Hematopoietic multipotent progenitor cell treated with erythropoietin and hydrocortisone succinate and interleukin-3 and kit ligand, for 15 days (in vitro differentiated cells): ENCODE measurements at regions not wholly inside any gene's neighbourhood (a gene's known extent, or its start where the extent isn't known, plus 50 kb on each side); places are given as distances from the start of the nearest gene placed in this dataset.
A peak's percentile ranks its signal among the peaks of the same experiment; 100 is the strongest.

Experiments
- DNase-seq: peaks from one replicate; pipeline ENCODE4 v3.0.0-alpha.2; 2015; ENCODE audit warnings: low spot score

GRCh38 chr11:116250155-116250554 is 522.6 kb downstream of the BUD13 start:
- no peak for DNase-seq

- no peak for DNase-seq
Observed at GRCh38 chr11:116249561-116249960, 523.2 kb downstream of the BUD13 start.

- no peak for DNase-seq
Observed at GRCh38 chr11:116244889-116245288, 527.9 kb downstream of the BUD13 start.

GRCh38 chr11:116244439-116244838 is 528.3 kb downstream of the BUD13 start:
- DNase-seq: no peak

- no peak for DNase-seq
Observed at GRCh38 chr11:116243991-116244390, 528.8 kb downstream of the BUD13 start.

DNA sequence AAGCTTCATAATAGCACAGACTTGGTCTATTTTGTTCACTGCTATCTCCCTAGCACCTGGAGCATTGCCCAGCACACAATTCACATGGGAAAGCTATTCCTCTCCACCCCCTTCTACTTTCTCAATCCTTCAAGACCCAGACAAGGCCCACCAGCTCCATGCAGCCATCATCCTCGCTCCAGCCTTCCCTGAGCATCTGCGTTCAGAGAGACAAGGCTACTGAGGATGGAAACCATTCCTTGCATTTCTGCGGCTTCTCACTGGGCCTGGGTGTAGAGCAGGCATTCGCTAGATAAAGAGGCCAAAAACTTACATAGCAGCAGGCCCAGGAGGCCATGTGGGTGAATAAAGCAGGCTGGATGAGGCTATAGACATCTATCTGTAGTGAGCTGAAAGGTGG is 530.8 kb downstream of the BUD13 start:
- DNase-seq: no peak

- no peak for DNase-seq
Observed at GRCh38 chr11:116240710-116241109, 532.1 kb downstream of the BUD13 start.

DNA sequence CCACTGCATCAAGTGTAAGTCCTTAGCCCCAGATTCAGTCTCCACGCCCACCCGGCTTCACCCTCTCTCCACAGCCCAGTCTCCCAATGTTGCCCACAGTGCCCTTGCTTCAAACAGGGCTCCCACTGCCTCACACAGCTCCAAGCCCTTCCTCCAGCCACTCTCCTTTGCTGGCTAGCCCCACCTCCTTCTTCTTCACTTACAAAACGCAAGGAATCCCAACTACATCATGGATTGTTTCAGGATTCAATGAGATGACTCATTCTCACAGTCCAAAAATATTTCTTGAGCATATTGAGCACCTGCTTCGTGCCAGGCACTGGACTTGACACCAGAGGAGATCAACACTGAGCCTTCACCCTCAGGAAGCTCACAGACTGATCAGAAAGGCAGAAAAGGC is 533.5 kb downstream of the BUD13 start:
- no peak for DNase-seq

DNA sequence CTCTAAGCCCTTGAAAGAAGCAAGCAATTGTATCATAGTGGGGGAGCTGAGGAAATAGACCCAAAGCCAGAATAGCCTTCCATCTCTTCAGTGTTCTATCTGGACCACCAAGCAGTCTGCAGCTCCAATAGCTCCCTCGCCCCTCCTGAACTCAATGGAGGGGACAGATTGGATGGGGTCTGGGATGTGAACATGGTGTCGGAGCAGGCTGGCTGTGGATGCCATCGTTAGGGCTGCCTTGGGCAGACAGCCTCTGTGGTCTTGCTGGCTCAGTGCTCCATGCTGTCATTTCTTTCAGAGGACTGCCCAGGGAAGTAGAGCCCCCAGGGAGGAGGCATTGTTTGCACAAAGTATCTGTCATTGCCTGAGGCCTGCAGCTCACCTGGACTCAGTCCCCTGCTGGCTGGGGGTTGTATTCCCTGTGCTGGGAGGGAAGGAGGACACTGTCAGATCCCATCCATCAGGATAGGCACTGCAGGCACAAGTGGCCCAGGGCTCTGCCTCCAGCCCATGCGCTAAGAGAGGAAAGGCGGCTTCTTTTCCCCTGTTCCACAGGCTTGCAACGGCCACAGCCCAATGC is 537.7 kb downstream of the BUD13 start:
- DNase-seq: no peak

DNA sequence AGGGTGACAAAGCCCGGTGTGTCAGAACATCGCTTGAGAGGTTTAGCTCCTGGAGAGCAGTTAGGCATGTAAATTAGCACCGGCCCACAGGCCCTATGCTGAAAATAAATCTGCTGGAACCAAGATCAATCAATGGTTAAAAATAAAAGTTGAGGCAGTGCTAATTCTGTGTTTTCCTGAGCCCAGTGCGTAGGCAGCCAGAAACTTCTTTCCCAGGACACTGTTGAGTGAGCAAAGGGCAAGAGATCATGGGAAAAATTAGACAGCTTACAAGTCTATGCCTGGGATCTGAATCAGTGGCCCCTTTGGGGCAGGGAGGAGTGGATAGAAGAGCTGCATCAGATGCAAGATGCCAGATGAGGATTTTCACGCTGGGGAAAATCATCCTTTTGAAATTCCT is 539.2 kb downstream of the BUD13 start:
- no peak for DNase-seq

GRCh38 chr11:116232364-116232828 is 540.4 kb downstream of the BUD13 start:
- DNase-seq: no peak

DNA sequence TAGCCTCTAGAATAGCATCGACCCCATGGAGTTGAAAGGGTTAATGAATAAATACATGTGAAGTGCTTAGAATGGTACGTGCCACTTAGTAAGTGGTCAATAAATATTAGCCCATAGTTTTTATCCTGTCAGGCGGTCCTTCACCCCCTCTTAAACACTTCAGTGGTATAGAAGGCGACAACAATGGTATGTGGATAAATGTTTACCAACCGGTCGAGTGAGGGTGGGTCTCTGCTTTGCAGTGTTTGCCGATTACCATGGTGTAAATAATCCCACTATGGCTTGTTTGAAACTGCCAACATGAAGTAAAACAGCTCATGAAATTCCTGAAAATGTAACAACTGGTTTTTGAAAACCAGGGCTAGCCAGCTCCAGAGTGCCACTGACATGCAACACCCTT is 541.2 kb downstream of the BUD13 start:
- DNase-seq: no peak

GRCh38 chr11:116230438-116230837 is 542.3 kb downstream of the BUD13 start:
- no peak for DNase-seq

DNA sequence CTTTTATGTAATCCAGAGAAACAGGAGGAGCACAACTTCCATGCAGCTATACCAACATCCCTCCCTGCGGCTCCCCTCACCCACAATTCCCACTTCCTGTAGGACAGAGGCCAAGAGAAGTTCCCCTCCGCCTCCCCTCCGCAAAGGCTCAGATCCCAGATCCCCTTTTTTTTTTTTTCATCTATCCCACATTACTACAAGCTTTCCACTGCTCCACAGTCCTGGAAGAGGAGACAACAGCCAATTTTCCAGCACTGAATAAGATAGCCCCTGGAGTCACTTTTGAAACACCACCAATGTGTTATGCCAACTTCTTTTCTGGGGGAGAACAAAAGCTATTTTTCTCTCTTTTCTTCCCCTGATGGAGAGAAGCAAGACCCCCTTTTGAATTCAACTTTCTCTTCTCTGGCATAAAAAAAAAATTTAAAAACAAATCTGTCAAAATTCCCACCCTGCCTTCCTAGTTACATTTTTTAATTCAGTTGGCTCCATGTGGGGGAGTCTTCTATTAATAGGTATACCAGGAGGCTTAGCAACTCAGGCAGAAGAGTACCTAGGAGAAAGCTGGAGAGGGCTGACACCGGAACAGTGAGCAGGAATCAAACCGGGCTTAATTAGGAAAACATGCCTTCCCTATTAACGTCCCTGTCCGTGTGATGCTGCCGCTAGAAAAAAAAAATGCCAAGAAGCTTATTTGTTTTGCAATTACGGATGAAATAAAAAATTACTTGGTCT is 543.4 kb downstream of the BUD13 start:
- DNase-seq: no peak

GRCh38 chr11:116226731-116227130 is 546.1 kb downstream of the BUD13 start:
- DNase-seq: no peak

DNA sequence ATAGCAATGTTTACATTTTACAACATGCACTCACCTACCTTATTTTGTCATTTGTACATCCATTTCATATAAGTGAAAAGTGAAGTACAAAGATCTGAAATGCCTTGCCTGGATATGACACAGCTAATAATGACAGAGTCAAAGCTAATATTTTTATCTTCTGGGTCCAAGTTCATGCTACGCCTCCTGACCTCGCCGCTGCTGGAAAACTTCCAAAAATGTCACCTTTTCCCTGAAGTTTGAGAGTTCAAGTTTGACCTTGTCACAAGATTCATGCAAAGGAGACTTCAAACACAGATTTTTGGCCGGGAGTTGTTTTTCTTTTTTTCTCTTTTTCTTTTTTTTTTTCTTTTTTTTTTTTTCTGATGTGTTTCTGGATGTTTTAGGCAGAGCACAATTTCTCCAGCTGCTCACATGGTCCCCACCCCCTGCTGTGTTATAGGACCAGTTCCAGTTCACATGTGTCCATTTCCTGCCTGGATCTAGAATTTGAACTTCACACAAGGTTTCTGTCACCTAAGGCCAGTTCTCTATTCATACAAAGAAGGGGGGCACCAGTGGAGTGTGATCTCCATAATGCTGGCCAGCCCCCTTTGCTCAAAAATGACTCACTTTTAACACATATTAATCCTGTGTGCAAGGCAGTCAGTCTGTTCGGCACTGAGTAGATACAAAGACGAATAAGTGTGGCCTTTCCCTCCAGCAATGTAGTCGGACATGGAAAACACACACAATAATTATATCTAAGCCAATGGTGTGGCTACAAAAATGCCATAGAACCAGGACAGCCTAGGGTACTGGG is 546.8 kb downstream of the BUD13 start:
- no peak for DNase-seq

- DNase-seq: no peak
Observed at GRCh38 chr11:116225236-116225635, 547.6 kb downstream of the BUD13 start.

DNA sequence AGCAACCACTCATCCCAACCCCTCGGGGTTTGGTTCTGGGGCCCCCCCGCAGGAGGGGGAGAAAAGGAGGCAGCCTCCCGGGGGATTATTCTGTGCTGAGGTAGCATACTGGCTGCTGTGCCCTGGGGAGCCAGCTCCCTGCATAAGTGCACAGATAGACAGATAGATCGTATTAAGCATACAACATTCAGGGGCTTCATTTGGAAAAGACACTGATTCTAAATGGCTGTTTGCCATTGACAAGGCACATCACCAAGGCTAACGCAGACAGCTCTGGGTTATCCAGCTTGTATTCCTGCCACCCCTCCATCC is 547.9 kb downstream of the BUD13 start:
- DNase-seq: no peak

DNA sequence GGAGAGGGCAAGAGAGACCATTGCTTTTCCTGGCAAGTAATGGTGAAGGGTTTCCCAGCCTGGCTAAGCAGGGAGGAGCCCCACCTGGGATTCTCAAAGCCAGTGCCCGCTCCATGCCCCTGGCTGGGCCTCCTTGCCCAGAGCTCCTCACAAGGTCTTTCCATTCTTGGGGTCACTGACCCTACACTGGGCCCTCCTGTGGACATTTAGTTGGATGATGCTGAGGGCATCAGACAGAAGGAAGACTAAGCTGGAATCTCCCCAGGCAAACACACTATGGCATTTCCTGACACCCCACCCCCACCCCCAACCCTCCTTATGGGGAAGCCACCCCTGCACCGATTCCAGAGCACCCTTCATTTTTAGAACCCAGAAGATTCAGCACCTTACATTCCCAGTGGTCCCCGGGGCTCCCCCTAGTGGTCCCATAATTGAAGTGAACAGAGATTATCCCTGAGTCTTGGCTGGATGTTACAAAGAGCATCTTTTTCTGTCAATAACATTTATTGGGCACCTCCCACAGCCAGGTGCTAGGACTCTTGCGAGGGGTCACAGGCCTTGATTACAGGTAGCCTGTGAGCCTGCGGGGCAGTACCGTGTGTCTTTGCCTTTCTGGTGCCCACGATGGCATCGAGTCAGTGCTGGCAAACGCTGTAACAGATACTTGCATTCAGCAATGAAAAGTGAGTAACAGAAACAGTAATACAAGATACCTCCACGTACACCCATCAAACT is 548.5 kb downstream of the BUD13 start:
- DNase-seq: peak; percentile 43

GRCh38 chr11:116221351-116221750 is 551.4 kb downstream of the BUD13 start:
- DNase-seq: no peak

DNA sequence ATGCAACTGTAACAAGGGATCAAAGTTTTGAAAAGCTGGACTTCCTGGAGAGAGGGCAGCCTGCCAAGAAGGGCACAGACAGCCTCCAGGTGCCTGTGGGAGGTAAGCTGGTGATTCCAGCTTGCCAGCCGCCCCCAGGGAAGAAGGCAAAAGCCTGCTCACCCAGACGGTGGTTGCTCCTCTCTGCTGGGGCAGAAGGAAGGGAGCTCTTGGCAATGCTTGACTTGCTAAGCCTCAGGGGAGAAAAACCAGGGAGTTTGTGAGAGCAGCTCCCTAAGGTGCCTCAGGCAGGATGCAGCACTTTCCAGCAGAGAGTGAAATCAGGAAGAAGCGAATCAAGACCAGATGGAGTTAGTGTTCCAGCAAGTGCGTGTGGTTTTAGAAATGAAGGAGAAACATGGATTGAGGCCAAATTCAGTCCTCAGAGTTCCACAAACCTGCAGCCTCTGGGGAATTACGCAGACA is 553.6 kb downstream of the BUD13 start:
- DNase-seq: no peak

- no peak for DNase-seq
Observed at GRCh38 chr11:116217441-116217840, 555.3 kb downstream of the BUD13 start.
